Left kidney (tissue), 1 donor: ENCODE measurements at regions not wholly inside any gene's neighbourhood (a gene's known extent, or its start where the extent isn't known, plus 50 kb on each side); places are given as distances from the start of the nearest gene placed in this dataset.
A peak's percentile ranks its signal among the peaks of the same experiment; 100 is the strongest.

Experiments used
- DNase-seq: peaks from one replicate; pipeline ENCODE4 v3.0.0-alpha.2; 2013

DNA sequence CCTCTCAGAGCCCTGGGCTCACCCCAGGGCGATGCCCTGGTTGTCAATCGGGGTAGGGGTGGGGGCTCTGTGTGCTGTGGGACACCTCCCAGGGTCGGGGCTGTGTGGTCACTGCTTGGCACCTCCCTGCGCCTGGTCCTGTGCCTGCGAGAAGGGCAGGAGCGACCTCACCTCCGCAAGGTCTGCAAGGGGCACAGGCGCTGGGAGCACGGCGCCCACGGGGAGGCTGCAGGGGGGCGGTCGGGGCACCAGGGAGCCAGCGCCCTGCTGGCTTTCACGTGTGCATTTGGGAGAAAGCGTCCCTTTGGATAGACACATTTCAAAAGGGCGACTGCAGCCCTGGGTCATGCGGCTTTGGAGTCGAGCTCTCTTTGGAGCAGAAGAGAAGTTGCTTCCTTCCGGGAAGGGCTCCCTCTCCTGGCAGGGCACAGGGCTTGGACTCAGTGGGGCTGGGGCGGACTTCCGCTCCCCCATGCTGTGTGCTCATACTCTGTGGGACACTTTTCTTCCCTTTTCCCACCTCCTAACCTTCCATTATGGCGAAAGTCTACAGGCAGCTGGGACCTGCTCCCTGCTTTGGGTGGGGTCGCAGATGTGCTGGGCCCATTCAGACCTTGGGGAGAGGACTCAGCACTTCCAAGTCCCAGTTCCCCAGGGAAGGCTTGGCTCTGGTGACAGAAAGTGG lies 52.9 kb upstream of the SLC28A3 start:
- DNase-seq = no peak

DNA sequence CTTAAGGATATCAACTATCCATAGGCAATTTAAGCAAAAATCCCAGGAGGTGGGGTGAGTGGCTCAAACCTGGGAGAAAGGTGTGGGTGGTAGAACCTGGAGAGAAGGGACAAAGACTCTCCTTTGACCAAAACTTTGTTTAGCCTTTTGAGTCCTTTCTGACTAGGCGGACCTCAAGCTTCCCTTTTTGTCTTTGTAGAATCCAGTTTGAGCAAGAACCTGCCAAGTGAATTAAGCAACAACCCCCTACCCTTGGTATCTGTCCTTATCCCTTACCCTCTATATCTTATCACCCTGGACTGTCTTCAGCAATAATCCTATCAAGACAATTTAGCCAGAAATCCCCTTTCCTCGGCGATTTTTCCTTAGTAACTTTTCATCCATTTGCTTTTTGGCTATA lies 53.5 kb upstream of the SLC28A3 start:
- no peak for DNase-seq

DNA sequence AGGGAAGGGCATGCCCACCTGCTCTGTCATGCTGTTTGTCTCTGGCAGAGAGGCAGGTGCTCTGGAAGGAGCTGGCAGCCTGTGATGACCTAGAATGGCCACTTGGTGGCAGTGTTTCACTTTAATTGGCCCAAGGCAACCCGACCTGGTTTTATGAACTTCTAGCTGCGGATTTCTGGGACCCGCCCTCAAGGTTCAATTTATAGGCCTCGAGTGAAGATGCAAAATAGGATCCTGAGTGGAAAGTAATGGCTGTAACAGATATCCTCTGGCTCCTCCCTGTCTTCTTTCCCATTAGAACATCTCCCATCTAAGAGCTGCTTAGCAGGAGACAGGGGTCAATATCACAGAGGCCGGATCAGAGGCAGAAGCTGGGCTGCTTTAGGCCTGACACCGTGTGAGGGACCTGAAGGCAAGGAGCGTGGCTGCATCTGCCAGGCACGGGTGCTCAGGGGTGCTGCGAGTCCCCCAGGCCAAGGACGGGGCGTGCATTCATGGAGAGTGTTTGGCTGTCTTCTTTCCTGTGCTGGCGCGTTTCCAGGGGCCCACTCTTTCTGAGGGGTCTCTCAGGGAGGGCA lies 56.7 kb upstream of the SLC28A3 start:
- peak; percentile 87 for DNase-seq

DNA sequence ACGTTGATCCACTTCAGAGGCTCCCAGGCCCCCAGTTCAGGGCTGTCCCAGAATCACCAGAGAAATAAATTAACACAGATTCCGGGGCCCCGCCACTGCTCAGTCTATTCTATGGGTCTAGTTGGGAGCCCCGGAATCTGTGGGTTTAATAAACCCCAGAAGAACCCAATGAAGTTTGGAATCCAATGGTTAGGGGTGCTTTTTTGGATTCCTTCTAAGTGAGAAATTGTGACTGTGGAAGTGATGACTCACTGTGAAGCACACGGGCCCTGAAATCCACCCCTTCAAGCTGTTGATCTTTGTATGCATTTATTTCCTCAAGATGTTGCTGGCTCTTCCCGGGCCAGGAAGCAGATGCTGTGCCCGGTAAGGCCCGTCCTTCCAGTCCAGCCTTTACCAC lies 57.3 kb upstream of the SLC28A3 start:
- DNase-seq = no peak

DNA sequence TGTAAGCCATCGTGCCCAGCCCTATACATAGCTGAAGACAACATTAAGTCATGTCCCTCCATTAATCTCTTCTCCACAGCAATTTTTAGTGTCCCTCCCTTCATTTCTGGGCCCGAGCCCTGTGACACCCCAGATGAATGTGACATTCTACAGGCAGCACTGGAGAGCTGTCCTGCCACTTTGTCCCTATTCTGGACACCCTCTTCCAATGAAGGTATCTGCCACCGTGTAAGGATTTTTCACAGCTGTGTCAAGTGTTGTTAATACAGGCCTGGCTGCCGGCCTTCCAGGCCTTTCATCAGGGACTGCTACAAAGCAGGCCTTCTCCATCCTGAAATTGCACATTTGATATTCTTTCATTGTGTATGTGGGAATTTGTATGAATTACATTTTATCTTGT lies 62.0 kb upstream of the SLC28A3 start:
- no peak for DNase-seq

DNA sequence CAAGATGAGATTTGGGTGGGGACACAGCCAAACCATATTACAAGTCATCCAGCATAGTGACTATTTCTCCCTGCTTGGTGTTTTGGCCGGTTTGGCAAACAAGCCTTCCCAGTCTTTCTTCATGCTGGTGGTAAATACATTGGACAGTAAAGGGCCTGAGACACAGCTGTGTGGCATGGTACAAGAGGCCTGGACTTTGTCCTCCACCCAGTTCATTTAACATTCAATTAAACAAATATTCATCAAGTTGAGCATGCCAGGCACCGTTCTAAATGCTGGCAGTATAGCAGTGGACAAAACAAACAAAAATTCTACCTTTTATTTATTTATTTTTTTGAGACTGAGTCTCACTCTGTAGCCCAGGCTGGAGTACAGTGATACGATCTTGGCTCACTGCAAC lies 62.7 kb upstream of the SLC28A3 start:
- no peak for DNase-seq

DNA sequence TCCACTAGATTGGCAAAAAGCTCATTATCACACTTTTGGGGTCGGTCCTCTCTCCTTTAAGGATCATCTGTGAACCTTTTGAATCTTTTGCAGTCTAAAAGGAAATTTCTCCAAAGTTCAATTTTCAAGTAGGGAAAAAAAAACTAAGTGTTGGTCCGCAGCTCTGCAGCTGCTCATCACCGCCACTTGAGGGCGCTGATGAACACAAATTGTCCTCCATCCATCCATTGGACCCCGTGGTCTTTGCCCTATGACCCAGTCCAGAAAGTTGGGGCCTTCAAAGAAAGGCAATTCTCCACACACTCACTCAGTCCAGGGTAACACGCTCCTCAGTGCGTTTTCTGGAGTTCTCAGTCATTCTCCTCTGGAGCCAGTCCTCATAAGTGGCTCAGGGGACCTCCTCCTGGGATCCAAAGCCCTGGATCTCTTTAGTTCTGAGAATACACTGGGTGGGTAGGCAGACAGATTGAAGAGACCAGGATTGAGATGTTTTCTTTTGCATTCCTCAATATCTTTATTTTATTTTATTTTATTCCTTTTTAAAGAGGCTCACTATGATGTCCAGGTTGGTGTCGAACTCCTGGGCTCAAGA lies 63.6 kb upstream of the SLC28A3 start:
- DNase-seq = no peak

DNA sequence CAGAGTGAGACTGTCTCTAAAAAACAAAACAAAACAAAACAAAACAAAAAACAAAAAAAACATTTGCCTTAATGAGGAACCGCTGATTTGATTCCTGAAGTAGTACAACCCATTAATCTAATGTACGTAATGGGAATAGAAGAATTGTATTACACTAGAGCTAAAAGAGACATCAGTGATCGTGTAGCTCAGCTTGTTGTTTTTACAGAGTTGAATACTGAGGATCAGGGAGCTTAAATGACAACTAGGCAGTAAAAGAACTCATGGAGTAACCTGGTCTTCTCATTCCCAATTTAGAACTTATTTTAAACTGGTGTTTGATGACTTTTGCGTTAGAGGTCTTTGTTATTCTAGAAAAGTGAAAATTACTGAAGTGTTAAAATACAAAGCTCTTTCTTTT lies 65.1 kb upstream of the SLC28A3 start:
- DNase-seq = no peak

DNA sequence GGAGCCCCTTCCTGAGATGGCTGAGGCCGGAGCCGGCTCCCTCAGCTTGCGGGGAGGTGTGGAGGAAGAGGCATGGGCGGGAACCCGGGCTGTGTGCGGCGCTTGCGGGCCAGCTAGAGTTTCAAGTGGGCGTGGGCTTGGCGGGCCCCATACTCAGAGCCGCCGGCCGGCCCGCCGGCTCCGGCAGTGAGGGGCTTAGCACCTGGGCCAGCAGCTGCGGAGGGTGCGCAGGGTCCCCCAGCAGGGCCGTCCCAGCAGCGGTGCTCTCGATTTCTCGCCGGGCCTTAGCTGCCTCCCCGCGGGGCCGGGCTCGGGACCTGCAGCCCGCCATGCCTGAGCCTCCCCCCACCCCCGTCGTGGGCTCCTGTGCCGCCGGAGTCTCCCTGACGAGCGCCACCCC lies 67.9 kb upstream of the SLC28A3 start:
- DNase-seq = no peak

- DNase-seq = no peak
Measured at GRCh38 chr9:84411683-84412267, 71.2 kb upstream of the SLC28A3 start.

- no peak for DNase-seq
Measured at GRCh38 chr9:84412654-84413053, 72.1 kb upstream of the SLC28A3 start.

DNA sequence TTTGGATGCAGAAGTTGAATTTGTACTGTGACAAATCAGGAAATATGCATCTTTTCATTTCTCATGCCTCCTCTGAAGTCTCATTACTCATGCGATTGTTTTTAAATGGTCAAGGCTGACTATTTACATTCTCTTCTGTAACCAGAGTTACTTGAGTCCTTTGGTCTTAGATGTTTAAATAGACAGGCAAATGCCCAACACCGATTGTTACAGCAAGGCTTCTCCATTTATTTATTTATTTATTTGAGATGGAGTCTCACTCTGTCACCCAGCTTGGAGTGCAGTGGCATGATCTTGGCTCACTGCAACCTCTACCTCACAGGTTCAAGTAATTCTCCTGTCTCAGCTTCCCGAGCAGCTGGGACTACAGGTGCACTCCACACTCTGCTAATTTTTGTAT lies 72.7 kb upstream of the SLC28A3 start:
- DNase-seq = no peak

DNA sequence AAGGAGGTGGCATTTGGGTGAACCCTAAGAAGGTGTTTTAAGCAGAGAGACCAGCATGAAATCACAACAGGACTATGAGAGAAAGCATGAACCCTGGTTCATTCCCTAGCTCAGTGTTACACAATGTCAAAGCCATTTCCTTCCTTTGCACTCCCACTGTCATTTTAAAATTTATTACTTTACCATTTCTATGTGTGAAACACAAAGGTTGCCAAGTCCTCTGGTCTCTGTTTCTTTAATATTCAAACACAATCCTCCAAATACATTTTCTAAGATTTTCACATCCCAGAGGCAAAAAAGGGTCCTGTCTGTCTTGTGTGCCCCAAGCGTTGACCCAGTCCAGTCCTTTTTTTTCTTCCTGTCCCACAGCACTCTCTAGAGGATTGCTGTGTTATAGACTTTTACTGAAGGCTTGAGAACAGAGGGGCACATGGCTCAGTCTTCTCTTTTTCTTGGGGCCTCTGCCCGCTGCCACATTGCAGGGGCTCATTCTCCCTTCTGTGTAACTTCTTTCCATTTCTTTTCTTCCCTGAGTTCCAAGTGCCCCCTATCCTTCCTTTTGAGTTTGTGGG lies 78.6 kb upstream of the SLC28A3 start:
- DNase-seq = no peak

DNA sequence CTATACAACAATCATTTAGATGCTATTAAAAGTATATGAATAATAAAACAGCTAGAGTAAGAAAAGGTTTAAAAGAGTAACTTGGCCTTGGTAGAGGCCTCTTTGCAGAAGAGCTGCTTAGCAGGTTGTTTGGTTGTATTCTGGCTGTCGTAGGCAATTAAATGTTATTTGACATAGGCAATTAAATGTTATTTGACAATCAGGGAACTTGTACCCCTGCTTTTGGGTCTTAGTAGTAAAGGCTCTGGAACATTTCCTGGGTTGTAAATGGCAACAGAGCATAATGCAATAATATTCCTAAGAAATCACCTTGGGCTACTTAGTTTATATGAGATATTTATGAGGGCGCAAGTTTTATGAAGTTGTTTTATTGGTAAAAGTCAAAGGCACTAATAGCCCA lies 84.4 kb upstream of the SLC28A3 start:
- no peak for DNase-seq

DNA sequence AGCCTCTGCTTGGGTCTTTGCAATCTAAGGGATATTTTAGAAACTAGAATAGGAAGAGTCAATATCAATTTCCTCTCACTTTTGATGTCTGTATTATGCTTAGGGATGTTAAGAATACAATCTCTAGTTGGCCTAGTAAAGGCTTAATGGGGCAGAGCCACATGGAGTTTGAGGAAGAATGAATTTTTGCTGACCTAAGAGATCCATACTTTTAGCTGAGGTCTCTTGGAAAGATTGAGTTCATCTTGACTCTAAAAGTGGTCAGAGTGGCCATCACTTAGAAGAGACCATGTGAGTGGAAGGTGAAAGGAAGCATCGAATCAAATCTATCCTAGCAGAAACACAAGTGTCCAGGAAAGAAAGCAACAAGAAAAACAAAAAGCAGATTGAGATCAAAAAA lies 92.2 kb upstream of the SLC28A3 start:
- no peak for DNase-seq

GRCh38 chr9:84435902-84436301 lies 95.3 kb upstream of the SLC28A3 start:
- DNase-seq = no peak

- DNase-seq = no peak
Measured at GRCh38 chr9:84436386-84437109, 96.0 kb upstream of the SLC28A3 start.

DNA sequence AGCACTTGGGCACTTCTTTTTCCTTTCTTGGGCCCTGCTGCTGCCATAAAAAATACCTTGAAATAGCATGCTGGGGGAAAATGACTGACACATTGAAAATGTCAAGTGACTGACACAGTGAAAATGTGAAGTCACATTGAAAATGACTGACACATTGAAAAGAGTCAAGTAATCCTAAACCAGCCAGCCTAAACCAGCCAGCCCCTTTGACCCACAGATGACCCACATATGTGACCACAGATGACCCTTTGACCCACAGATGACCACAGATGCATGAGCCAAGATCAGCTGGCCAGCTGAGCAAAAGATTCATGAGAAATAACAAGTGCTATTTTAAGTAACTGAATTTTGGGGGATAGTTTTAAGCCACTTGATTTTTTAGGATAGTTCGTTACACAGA lies 97.8 kb upstream of the SLC28A3 start:
- DNase-seq = no peak

DNA sequence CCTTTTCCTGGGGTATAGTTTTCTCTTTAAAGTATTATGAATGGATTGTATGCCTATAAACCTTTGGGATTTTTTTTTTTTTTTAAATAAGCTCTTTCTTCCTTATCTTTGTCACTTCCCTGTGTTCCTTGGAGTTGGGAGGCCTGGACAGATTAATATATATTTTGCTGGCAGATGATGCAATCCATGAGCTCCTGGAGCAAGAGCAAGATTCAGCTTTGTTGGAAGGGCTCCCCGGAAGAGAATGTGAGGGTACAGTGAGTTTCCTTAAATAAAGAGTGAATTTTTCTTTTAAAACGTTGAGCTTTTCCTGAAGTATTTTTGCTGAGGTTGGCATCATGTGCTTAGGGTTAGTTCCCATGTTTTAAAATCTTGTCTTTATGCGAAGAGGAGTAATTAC lies 98.7 kb upstream of the SLC28A3 start:
- DNase-seq = no peak

GRCh38 chr9:84442712-84443111 lies 102.2 kb upstream of the SLC28A3 start:
- DNase-seq = no peak

GRCh38 chr9:84445737-84446136 lies 105.2 kb upstream of the SLC28A3 start:
- no peak for DNase-seq

- DNase-seq = no peak
Measured at GRCh38 chr9:84447305-84447704, 106.7 kb upstream of the SLC28A3 start.

DNA sequence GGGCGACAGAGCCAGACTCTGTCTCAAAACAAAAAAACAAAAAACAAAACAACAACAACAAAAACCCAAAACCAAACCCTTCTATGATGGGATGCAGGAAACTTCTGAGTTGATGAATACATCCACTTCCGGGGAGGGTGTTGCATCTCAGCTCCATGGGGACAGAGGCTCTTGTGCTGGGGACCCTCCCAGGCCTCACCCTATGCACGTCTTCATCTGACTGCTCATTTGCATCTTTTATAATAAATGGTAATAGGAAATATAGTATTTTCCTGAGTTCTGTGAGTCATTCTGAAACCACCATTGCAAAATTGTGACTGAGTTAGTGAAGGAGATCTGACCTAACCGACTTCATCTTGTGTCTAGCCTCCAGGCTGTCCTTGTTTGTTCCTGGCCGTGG lies 109.5 kb upstream of the SLC28A3 start:
- DNase-seq = no peak
